HepG2 (cell line): ENCODE measurements at regions not wholly inside any gene's neighbourhood (a gene's known extent, or its start where the extent isn't known, plus 50 kb on each side); places are given as distances from the start of the nearest gene placed in this dataset.

Experiments
- ATAC-seq: fragments of 200-7000 bp; cut with Tn5 transposase; 3 replicates; pipeline ENCODE4 v1.9.1; 2020; ENCODE audit warnings: mild to moderate bottlenecking, moderate library complexity
- BruUV-seq: library from RNA; stranded (reverse); fragments of 400-500 nt; replicated peaks from 2 replicates; lab custom pipeline; 2021; lab: Mats Ljungman, UMichigan
- CTCF ChIA-PET: fragments of 300-600 bp; formaldehyde crosslinking; extraction: SDS; loops from one replicate; lab custom pipeline; 2021; ENCODE audit warnings: low total read pairs, inconsistent platforms, low intra/inter-chr PET ratio; lab: Yijun Ruan, JAX
- POLR2A ChIA-PET: fragments of 350-600 bp; sonication (Branson Sonifier 250); formaldehyde crosslinking; loops from one replicate; lab custom pipeline; 2020; ENCODE audit warnings: antibody characterized with exemption, inconsistent platforms; lab: Yijun Ruan, JAX
- DNase-seq: peaks from one replicate; pipeline ENCODE4 v3.0.0-alpha.2; 2015; ENCODE audit warnings: low spot score
- FAIRE-seq: peaks from 3 replicates; lab custom pipeline; 2011; peaks lifted over from hg19 to GRCh38; lab: Jason Lieb, UNC
- H2AFZ ChIP-seq: one replicate; pipeline ENCODE4 v1.6.1; 2011; ENCODE audit warnings: low read length, inconsistent platforms
- H3K27ac ChIP-seq: fragments of 300-600 bp; 3 replicates; pipeline ENCODE4 v1.8.0; 2011; ENCODE audit warnings: mixed run types, mild to moderate bottlenecking, mixed read lengths, low read length, inconsistent platforms; ENCODE audit not compliant: insufficient read depth; ENCODE audit errors: extremely low read length
- H3K27me3 ChIP-seq, 2 experiments: fragments of 200-600 bp in 1 of 2; 2 replicates in 1 of 2; 3 replicates in 1 of 2; pipeline versions ENCODE4 v1.6.0 to v1.8.0; 2011; ENCODE audit warnings: low read length in 2 of 2, mild to moderate bottlenecking in 2 of 2, moderate library complexity in 2 of 2, inconsistent platforms in 1 of 2; ENCODE audit not compliant: insufficient read depth in 2 of 2, control insufficient read depth in 1 of 2
- H3K36me3 ChIP-seq, 2 experiments: fragments of 200-600 bp in 1 of 2; replicated peaks in 1 of 2; 2 replicates in 1 of 2; 3 replicates in 1 of 2; pipeline versions ENCODE4 v1.5.1 to v1.8.0; 2011; ENCODE audit warnings: low read length in 2 of 2, inconsistent platforms in 1 of 2; ENCODE audit not compliant: insufficient read depth in 2 of 2, control insufficient read depth in 1 of 2
- H3K4me1 ChIP-seq: 2 replicates; pipeline ENCODE4 v1.5.1; 2012; ENCODE audit warnings: low read length, inconsistent platforms; ENCODE audit not compliant: insufficient read depth
- H3K4me2 ChIP-seq: 2 replicates; pipeline ENCODE4 v1.6.0; 2011; ENCODE audit warnings: low read depth, low read length, inconsistent platforms
- H3K4me3 ChIP-seq, 3 experiments: fragments of 200-600 bp in 1 of 3; sonication (generic), shearing (Covaris generic) in 1 of 3; replicated peaks in 1 of 3; 2 replicates each; pipeline ENCODE4 v1.5.1; 2011 to 2016; ENCODE audit warnings: low read length in 3 of 3, inconsistent platforms in 2 of 3, low read depth in 2 of 3, mild to moderate bottlenecking in 2 of 3, control low read depth in 1 of 3, mixed read lengths in 1 of 3; ENCODE audit not compliant: insufficient read depth in 1 of 3
- H3K79me2 ChIP-seq: one replicate; pipeline ENCODE4 v1.6.1; 2011; ENCODE audit warnings: low read length, inconsistent platforms; ENCODE audit not compliant: insufficient read depth
- H3K9ac ChIP-seq: 2 replicates; pipeline ENCODE4 v1.6.0; 2011; ENCODE audit warnings: mild to moderate bottlenecking, low read depth, low read length, inconsistent platforms; ENCODE audit not compliant: insufficient read depth
- H3K9me3 ChIP-seq: 2 replicates; pipeline ENCODE4 v1.5.1; 2012; ENCODE audit warnings: mild to moderate bottlenecking, low read length
- H4K20me1 ChIP-seq: 2 replicates; pipeline ENCODE4 v1.6.0; 2011; ENCODE audit warnings: inconsistent platforms, mild to moderate bottlenecking, low read length, moderate library complexity; ENCODE audit not compliant: insufficient read depth
- ARID2 ChIP-seq: sonication (generic); formaldehyde crosslinking; IDR thresholded peaks from 2 replicates; pipeline ENCODE4 v1.8.1; 2022; ENCODE audit warnings: mild to moderate bottlenecking, missing genetic modification reagents, borderline replicate concordance
- GLMP ChIP-seq: sonication (generic); formaldehyde crosslinking; IDR thresholded peaks from 2 replicates; pipeline ENCODE4 v1.9.0; 2021; ENCODE audit warnings: missing genetic modification reagents, mild to moderate bottlenecking, borderline replicate concordance
- HNF1B ChIP-seq: sonication (generic); formaldehyde crosslinking; IDR thresholded peaks from 2 replicates; pipeline ENCODE4 v1.5.1; 2020; ENCODE audit warnings: mild to moderate bottlenecking, moderate library complexity, missing genetic modification reagents
- KAT2B ChIP-seq: fragments of 150-350 bp; IDR thresholded peaks from 2 replicates; pipeline ENCODE4 v1.6.1; 2014; ENCODE audit warnings: low read depth, low read length, borderline replicate concordance
- PAF1 ChIP-seq: IDR thresholded peaks from 2 replicates; pipeline ENCODE4 v1.6.1; 2016; ENCODE audit warnings: missing genetic modification reagents, missing compliant biosample characterization
- PHF21A ChIP-seq: sonication (generic); formaldehyde crosslinking; IDR thresholded peaks from 2 replicates; pipeline ENCODE4 v1.5.0; 2020; ENCODE audit warnings: mild to moderate bottlenecking, missing genetic modification reagents
- RFXANK ChIP-seq: IDR thresholded peaks from 2 replicates; pipeline ENCODE4 v1.6.1; 2016
- TBL1XR1 ChIP-seq: fragments of 150-350 bp; IDR thresholded peaks from 2 replicates; pipeline ENCODE4 v1.6.1; 2014; ENCODE audit warnings: borderline replicate concordance, low read length; ENCODE audit not compliant: partially characterized antibody
- U2AF1 ChIP-seq: fragments of 200-400 bp; formaldehyde crosslinking; optimal IDR thresholded peaks from 2 replicates; pipeline ENCODE3; 2017; ENCODE audit warnings: mild to moderate bottlenecking, low read depth, low read length
- YEATS2 ChIP-seq: sonication (generic); formaldehyde crosslinking; IDR thresholded peaks from 2 replicates; pipeline ENCODE4 v1.4.0; 2020; ENCODE audit warnings: missing genetic modification reagents, borderline replicate concordance
- YEATS4 ChIP-seq: sonication (generic); formaldehyde crosslinking; IDR thresholded peaks from 2 replicates; pipeline ENCODE4 v1.4.0; 2020; ENCODE audit warnings: missing genetic modification reagents, borderline replicate concordance
- ZIK1 ChIP-seq: sonication (generic); formaldehyde crosslinking; IDR thresholded peaks from 2 replicates; pipeline ENCODE4 v1.5.0; 2020; ENCODE audit warnings: mild to moderate bottlenecking, low read depth, missing genetic modification reagents, borderline replicate concordance
- ZNF788 ChIP-seq: sonication (generic); formaldehyde crosslinking; IDR thresholded peaks from 2 replicates; pipeline ENCODE4 v1.5.0; 2020; ENCODE audit warnings: mild to moderate bottlenecking, missing genetic modification reagents, borderline replicate concordance
- WGBS: methylation state at CpG from one replicate; pipeline ENCODE4 v1.1.6; 2017; ENCODE audit warnings: low lambda C conversion rate; 5-methylcytosine and 5-hydroxymethylcytosine counted together
- in situ Hi-C: cut with HindIII; loops from 2 replicates; pipeline ENCODE4 v1.10.0; 2017; ENCODE audit warnings: low pct_unique_long_range_greater_than_20kb; ENCODE audit not compliant: extremely low pct_ligation_motif_present
- intact Hi-C: fragments of 100-400 bp; cut with micrococcal nuclease; formaldehyde crosslinking; loops from one replicate; pipeline ENCODE4 v1.10.0; 2022; ENCODE audit not compliant: unreplicated experiment
- TF ChIP-seq, protein P1 (sequence below): IDR thresholded peaks from 2 replicates; pipeline ENCODE4 v1.6.1; 2018; ENCODE audit warnings: missing genetic modification reagents, mild to moderate bottlenecking, missing compliant biosample characterization
- TF ChIP-seq, protein P2 (sequence below): sonication (generic); formaldehyde crosslinking; IDR thresholded peaks from 2 replicates; pipeline ENCODE4 v1.4.0; 2020; ENCODE audit warnings: missing genetic modification reagents
- TF ChIP-seq, protein P3 (sequence below): sonication (generic); formaldehyde crosslinking; IDR thresholded peaks from 2 replicates; pipeline ENCODE4 v1.5.0; 2020; ENCODE audit warnings: mild to moderate bottlenecking, missing genetic modification reagents, borderline replicate concordance

DNA sequence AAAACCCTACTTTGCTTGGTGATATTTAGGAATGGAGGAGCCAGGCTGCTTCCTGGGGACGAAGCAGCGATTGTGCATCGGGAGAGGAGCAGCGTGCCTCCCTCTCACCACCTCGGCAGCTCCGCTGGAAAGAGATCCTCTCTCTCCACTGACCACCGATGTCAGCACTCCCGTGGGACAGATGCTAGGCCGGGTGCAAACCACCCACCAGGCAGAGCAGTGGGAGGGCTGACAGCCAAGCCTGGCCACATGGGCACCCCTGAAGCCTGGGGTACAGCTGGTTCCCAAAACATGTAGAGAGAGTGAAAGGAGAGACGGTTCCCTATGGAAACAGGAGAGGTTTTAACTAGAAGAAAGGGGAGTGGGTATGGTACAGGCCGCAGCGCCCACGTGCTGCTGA lies 220.0 kb downstream of the ANKRD60 start:
- ChIA-PET POLR2A (no interaction called here), CTCF (no interaction called here)
- Histone ChIP-seq H3K4me2 (no peak overlapping the region), H3K4me1 (no peaks in the 10 kb centered on the region), H3K27ac (no peak overlapping the region), H2AFZ (no peak overlapping the region), H3K9ac (no peak overlapping the region), H3K4me3 (no peak overlapping the region), H3K36me3 (no peaks in the 10 kb centered on the region), H3K27me3 (peaks cover 2 to 68% of the 10 kb centered on the region in 2 experiments; a peak in 3 of 5 replicates), H3K9me3 (no peaks in the 10 kb centered on the region), H4K20me1 (no peaks in the 10 kb centered on the region; the same call in 1 of the 2 replicates), H3K79me2 (no peaks in the 10 kb centered on the region)
- no peak for TF ChIP-seq KAT2B
- TF ChIP-seq GLMP, result no peak
- TF ChIP-seq, protein P1, sequence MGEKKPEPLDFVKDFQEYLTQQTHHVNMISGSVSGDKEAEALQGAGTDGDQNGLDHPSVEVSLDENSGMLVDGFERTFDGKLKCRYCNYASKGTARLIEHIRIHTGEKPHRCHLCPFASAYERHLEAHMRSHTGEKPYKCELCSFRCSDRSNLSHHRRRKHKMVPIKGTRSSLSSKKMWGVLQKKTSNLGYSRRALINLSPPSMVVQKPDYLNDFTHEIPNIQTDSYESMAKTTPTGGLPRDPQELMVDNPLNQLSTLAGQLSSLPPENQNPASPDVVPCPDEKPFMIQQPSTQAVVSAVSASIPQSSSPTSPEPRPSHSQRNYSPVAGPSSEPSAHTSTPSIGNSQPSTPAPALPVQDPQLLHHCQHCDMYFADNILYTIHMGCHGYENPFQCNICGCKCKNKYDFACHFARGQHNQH (CRISPR knock-in tag), result no peak
- TF ChIP-seq, protein P2, sequence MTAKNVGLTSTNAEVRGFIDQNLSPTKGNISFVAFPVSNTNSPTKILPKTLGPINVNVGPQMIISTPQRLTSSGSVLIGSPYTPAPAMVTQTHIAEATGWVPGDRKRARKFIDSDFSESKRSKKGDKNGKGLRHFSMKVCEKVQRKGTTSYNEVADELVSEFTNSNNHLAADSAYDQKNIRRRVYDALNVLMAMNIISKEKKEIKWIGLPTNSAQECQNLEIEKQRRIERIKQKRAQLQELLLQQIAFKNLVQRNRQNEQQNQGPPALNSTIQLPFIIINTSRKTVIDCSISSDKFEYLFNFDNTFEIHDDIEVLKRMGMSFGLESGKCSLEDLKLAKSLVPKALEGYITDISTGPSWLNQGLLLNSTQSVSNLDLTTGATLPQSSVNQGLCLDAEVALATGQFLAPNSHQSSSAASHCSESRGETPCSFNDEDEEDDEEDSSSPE (CRISPR knock-in tag), result no peak
- no peak for TF ChIP-seq YEATS2 (CRISPR knock-in tag)
- no peak for TF ChIP-seq HNF1B (CRISPR knock-in tag)
- no peak for TF ChIP-seq RFXANK (CRISPR knock-in tag)
- TF ChIP-seq PAF1 (CRISPR knock-in tag), result no peak
- TF ChIP-seq PHF21A (CRISPR knock-in tag), result no peak
- TF ChIP-seq U2AF1, result no peak
- TF ChIP-seq ZIK1, result no peak
- no peak for TF ChIP-seq ARID2
- no peak for TF ChIP-seq ZNF788 (CRISPR knock-in tag)
- TF ChIP-seq, protein P3, sequence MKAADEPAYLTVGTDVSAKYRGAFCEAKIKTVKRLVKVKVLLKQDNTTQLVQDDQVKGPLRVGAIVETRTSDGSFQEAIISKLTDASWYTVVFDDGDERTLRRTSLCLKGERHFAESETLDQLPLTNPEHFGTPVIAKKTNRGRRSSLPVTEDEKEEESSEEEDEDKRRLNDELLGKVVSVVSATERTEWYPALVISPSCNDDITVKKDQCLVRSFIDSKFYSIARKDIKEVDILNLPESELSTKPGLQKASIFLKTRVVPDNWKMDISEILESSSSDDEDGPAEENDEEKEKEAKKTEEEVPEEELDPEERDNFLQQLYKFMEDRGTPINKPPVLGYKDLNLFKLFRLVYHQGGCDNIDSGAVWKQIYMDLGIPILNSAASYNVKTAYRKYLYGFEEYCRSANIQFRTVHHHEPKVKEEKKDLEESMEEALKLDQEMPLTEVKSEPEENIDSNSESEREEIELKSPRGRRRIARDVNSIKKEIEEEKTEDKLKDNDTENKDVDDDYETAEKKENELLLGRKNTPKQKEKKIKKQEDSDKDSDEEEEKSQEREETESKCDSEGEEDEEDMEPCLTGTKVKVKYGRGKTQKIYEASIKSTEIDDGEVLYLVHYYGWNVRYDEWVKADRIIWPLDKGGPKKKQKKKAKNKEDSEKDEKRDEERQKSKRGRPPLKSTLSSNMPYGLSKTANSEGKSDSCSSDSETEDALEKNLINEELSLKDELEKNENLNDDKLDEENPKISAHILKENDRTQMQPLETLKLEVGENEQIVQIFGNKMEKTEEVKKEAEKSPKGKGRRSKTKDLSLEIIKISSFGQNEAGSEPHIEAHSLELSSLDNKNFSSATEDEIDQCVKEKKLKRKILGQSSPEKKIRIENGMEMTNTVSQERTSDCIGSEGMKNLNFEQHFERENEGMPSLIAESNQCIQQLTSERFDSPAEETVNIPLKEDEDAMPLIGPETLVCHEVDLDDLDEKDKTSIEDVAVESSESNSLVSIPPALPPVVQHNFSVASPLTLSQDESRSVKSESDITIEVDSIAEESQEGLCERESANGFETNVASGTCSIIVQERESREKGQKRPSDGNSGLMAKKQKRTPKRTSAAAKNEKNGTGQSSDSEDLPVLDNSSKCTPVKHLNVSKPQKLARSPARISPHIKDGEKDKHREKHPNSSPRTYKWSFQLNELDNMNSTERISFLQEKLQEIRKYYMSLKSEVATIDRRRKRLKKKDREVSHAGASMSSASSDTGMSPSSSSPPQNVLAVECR (CRISPR knock-in tag), result no peak
- TF ChIP-seq TBL1XR1, result no peak
- no peak for TF ChIP-seq YEATS4 (CRISPR knock-in tag)
- no peak for DNase-seq
- ATAC-seq, result no peak
- in situ Hi-C loops (no loop called here), intact Hi-C loops (no loop called here)
- no TSS peak for BruUV-seq
- FAIRE-seq, result no peak
- WGBS, result 19% methylated on average over 13 of the region's 13 CpGs
